Loucy (cell line): ENCODE measurements at regions not wholly inside any gene's neighbourhood (a gene's known extent, or its start where the extent isn't known, plus 50 kb on each side); places are given as distances from the start of the nearest gene placed in this dataset.

Source experiments
- H2AFZ ChIP-seq: fragments of 200-600 bp; sonication (generic); 2 replicates; pipeline ENCODE4 v1.6.0; 2016; ENCODE audit warnings: antibody characterized with exemption, mild to moderate bottlenecking, low read length, moderate library complexity
- H3F3A ChIP-seq: fragments of 200-600 bp; 2 replicates; pipeline ENCODE4 v1.6.0; 2016; ENCODE audit warnings: antibody characterized with exemption, low read depth, mild to moderate bottlenecking
- H3K27me3 ChIP-seq: fragments of 200-600 bp; sonication (generic); 2 replicates; pipeline ENCODE4 v1.6.1; 2014; ENCODE audit warnings: low read length, mild to moderate bottlenecking; ENCODE audit not compliant: insufficient read depth, poor library complexity, severe bottlenecking
- H3K36me3 ChIP-seq: fragments of 200-600 bp; sonication (generic); 2 replicates; pipeline ENCODE4 v1.6.1; 2016; ENCODE audit warnings: low read length; ENCODE audit not compliant: insufficient read depth
- H3K4me1 ChIP-seq: fragments of 200-600 bp; sonication (generic); 2 replicates; pipeline ENCODE4 v1.5.1; 2014; ENCODE audit warnings: low read length, mild to moderate bottlenecking; ENCODE audit not compliant: insufficient read depth, poor library complexity, severe bottlenecking
- H3K4me2 ChIP-seq: fragments of 200-600 bp; sonication (generic); 2 replicates; pipeline ENCODE4 v1.6.0; 2014; ENCODE audit warnings: antibody characterized with exemption, low read length, low read depth, mild to moderate bottlenecking; ENCODE audit not compliant: poor library complexity, severe bottlenecking
- H3K4me3 ChIP-seq: fragments of 200-600 bp; sonication (generic); 2 replicates; pipeline ENCODE4 v1.5.1; 2014; ENCODE audit warnings: low read length, mild to moderate bottlenecking, mixed read lengths; ENCODE audit not compliant: poor library complexity, severe bottlenecking
- H3K79me2 ChIP-seq: fragments of 200-600 bp; sonication (generic); 2 replicates; pipeline ENCODE4 v1.6.1; 2014; ENCODE audit warnings: low read length; ENCODE audit not compliant: insufficient read depth
- H3K9ac ChIP-seq: fragments of 200-600 bp; sonication (generic); 2 replicates; pipeline ENCODE4 v1.6.0; 2014; ENCODE audit warnings: mild to moderate bottlenecking, low read depth, low read length, moderate library complexity; ENCODE audit not compliant: poor library complexity, severe bottlenecking
- H3K9me2 ChIP-seq: fragments of 200-600 bp; sonication (generic); replicated peaks from 2 replicates; pipeline ENCODE4 v1.6.1; 2016; ENCODE audit warnings: low read depth, low read length, mixed read lengths
- H3K9me3 ChIP-seq: fragments of 200-600 bp; sonication (generic); 2 replicates; pipeline ENCODE4 v1.6.1; 2014; ENCODE audit warnings: mild to moderate bottlenecking, antibody characterized with exemption, low read length, low read depth; ENCODE audit not compliant: insufficient read depth
- H4K20me1 ChIP-seq: fragments of 200-600 bp; sonication (generic); 2 replicates; pipeline ENCODE4 v1.6.0; 2014; ENCODE audit warnings: antibody characterized with exemption, low read length, mild to moderate bottlenecking; ENCODE audit not compliant: insufficient read depth, poor library complexity, severe bottlenecking
- CTCF ChIP-seq: fragments of 200-600 bp; sonication (generic); conservative IDR thresholded peaks from 2 replicates; pipeline ENCODE4 v1.5.1; 2014; ENCODE audit warnings: mild to moderate bottlenecking, antibody characterized with exemption, low read length
- EZH2phosphoT487 ChIP-seq: fragments of 200-600 bp; IDR thresholded peaks from 2 replicates; pipeline ENCODE4 v1.6.1; 2018; ENCODE audit warnings: antibody characterized with exemption, mild to moderate bottlenecking, moderate library complexity, borderline replicate concordance

- H3K9me2 ChIP-seq = no peaks in the 10 kb centered on the region
- no peak overlapping the region for H3K4me2 ChIP-seq
- H3F3A ChIP-seq = peaks cover 2% of the 10 kb centered on the region; the same call in 1 of the 2 replicates
- H2AFZ ChIP-seq = no peak overlapping the region
- no peaks in the 10 kb centered on the region for H3K4me1 ChIP-seq
- peaks cover 10% of the 10 kb centered on the region; the same call in 1 of the 2 replicates for H3K36me3 ChIP-seq
- no peak for TF ChIP-seq EZH2phosphoT487
- no peak for TF ChIP-seq CTCF
- peaks cover 2% of the 10 kb centered on the region; the same call in 1 of the 2 replicates for H3K79me2 ChIP-seq
- H3K9ac ChIP-seq = no peak overlapping the region
- no peaks in the 10 kb centered on the region for H3K27me3 ChIP-seq
- no peaks in the 10 kb centered on the region for H4K20me1 ChIP-seq
- peaks cover 29% of the 10 kb centered on the region for H3K9me3 ChIP-seq
- H3K4me3 ChIP-seq = no peak overlapping the region
Observed at GRCh38 chr5:86768699-86769202, 151.0 kb downstream of the COX7C start.

GRCh38 chr5:86780018-86780417 is 162.3 kb downstream of the COX7C start:
- Histone ChIP-seq H2AFZ (no peak overlapping the region), H3K9me3 (peaks cover 3% of the 10 kb centered on the region; the same call in 1 of the 2 replicates), H3F3A (no peaks in the 10 kb centered on the region), H3K9me2 (no peaks in the 10 kb centered on the region), H4K20me1 (no peaks in the 10 kb centered on the region), H3K4me3 (no peak overlapping the region), H3K27me3 (no peaks in the 10 kb centered on the region), H3K36me3 (no peaks in the 10 kb centered on the region), H3K9ac (no peak overlapping the region), H3K4me2 (no peak overlapping the region), H3K79me2 (no peaks in the 10 kb centered on the region; the same call in 1 of the 2 replicates), H3K4me1 (no peaks in the 10 kb centered on the region)
- no peak for TF ChIP-seq CTCF
- TF ChIP-seq EZH2phosphoT487 = no peak

GRCh38 chr5:86786955-86787354 is 169.2 kb downstream of the COX7C start:
- Histone ChIP-seq H2AFZ (no peak overlapping the region), H3K27me3 (no peaks in the 10 kb centered on the region), H3K79me2 (no peaks in the 10 kb centered on the region; the same call in 1 of the 2 replicates), H3K9me2 (no peaks in the 10 kb centered on the region), H3K36me3 (no peaks in the 10 kb centered on the region), H3K4me2 (no peak overlapping the region), H3K9me3 (no peaks in the 10 kb centered on the region), H3K4me3 (no peak overlapping the region), H4K20me1 (no peaks in the 10 kb centered on the region), H3K9ac (no peak overlapping the region), H3F3A (no peaks in the 10 kb centered on the region), H3K4me1 (peaks cover 5% of the 10 kb centered on the region)
- TF ChIP-seq CTCF = no peak
- TF ChIP-seq EZH2phosphoT487 = no peak
